Caki2 (cell line): ENCODE measurements at regions not wholly inside any gene's neighbourhood (a gene's known extent, or its start where the extent isn't known, plus 50 kb on each side); places are given as distances from the start of the nearest gene placed in this dataset.

ENCODE experiments used
- DNase-seq: peaks from one replicate; pipeline ENCODE4 v3.0.0-alpha.2; 2015; ENCODE audit warnings: low read depth
- in situ Hi-C: cut with HindIII; loops from 2 replicates; pipeline ENCODE4 v1.10.0; 2016; ENCODE audit warnings: low sequenced_read_pairs, low pct_unique_long_range_greater_than_20kb, mixed read lengths

GRCh38 chr4:180422989-180423711 lies 1820.1 kb upstream of the TENM3 start:
- in situ Hi-C loops: no loop called here

GRCh38 chr4:180423712-180424057 lies 1819.5 kb upstream of the TENM3 start:
- in situ Hi-C loops: no loop called here
- DNase-seq: no peak

More at GRCh38 chr4:180422989-180423711, 1820.1 kb upstream of the TENM3 start:
- no peak for DNase-seq

GRCh38 chr4:180426938-180427337 lies 1816.3 kb upstream of the TENM3 start:
- no peak for DNase-seq
- in situ Hi-C loops: no loop called here

GRCh38 chr4:180430283-180430682 lies 1812.9 kb upstream of the TENM3 start:
- no peak for DNase-seq
- in situ Hi-C loops: no loop called here

- DNase-seq: no peak
These were observed 1808.9 kb upstream of the TENM3 start for GRCh38 chr4:180434131-180434895.

GRCh38 chr4:180436361-180436760 lies 1806.8 kb upstream of the TENM3 start:
- no peak for DNase-seq
- in situ Hi-C loops: no loop called here

More at GRCh38 chr4:180434131-180434895, 1808.9 kb upstream of the TENM3 start:
- in situ Hi-C loops: no loop called here

GRCh38 chr4:180437601-180438000 lies 1805.6 kb upstream of the TENM3 start:
- in situ Hi-C loops: no loop called here

GRCh38 chr4:180448306-180448705 lies 1794.9 kb upstream of the TENM3 start:
- no peak for DNase-seq
- in situ Hi-C loops: no loop called here

More at GRCh38 chr4:180437601-180438000, 1805.6 kb upstream of the TENM3 start:
- no peak for DNase-seq

GRCh38 chr4:180449395-180449956 lies 1793.7 kb upstream of the TENM3 start:
- DNase-seq: peak; percentile 43
- in situ Hi-C loops: no loop called here

GRCh38 chr4:180455226-180455625 lies 1788.0 kb upstream of the TENM3 start:
- no peak for DNase-seq
- in situ Hi-C loops: no loop called here

GRCh38 chr4:180456928-180457327 lies 1786.3 kb upstream of the TENM3 start:
- DNase-seq: no peak
- in situ Hi-C loops: no loop called here

- in situ Hi-C loops: no loop called here
- DNase-seq: no peak
These were observed 1781.1 kb upstream of the TENM3 start for GRCh38 chr4:180462116-180462515.

- in situ Hi-C loops: no loop called here
These were observed 1777.8 kb upstream of the TENM3 start for GRCh38 chr4:180465364-180465763.

GRCh38 chr4:180483036-180483435 lies 1760.2 kb upstream of the TENM3 start:
- no peak for DNase-seq
- in situ Hi-C loops: no loop called here

More at GRCh38 chr4:180465364-180465763, 1777.8 kb upstream of the TENM3 start:
- no peak for DNase-seq

GRCh38 chr4:180485407-180485806 lies 1757.8 kb upstream of the TENM3 start:
- in situ Hi-C loops: no loop called here
- DNase-seq: no peak

- in situ Hi-C loops: no loop called here
- no peak for DNase-seq
These were observed 1756.9 kb upstream of the TENM3 start for GRCh38 chr4:180486342-180486741.

- DNase-seq: no peak
- in situ Hi-C loops: no loop called here
These were observed 1753.4 kb upstream of the TENM3 start for GRCh38 chr4:180489787-180490186.

- DNase-seq: no peak
- in situ Hi-C loops: no loop called here
These were observed 1752.0 kb upstream of the TENM3 start for GRCh38 chr4:180491210-180491609.

- no peak for DNase-seq
- in situ Hi-C loops: no loop called here
These were observed 1749.9 kb upstream of the TENM3 start for GRCh38 chr4:180493299-180493698.
